Renal cortical epithelial cell (primary cell): ENCODE measurements at regions not wholly inside any gene's neighbourhood (a gene's known extent, or its start where the extent isn't known, plus 50 kb on each side); places are given as distances from the start of the nearest gene placed in this dataset.
"Not testable (repeated sequence)": the region's sequence is repeated elsewhere in the genome, so short reads cannot be mapped to it uniquely, and the experiment has no call there.

Source experiments
- DNase-seq: peaks from one replicate; pipeline ENCODE4 v3.0.0-alpha.2; 2011; ENCODE audit warnings: low read depth

GRCh38 chr22:19599626-19600243 is 75.5 kb upstream of the CLDN5 start:
- DNase-seq: no peak

- not testable (repeated sequence) for DNase-seq
These were observed 79.1 kb upstream of the CLDN5 start for GRCh38 chr22:19603346-19603745.

GRCh38 chr22:19603767-19604166 is 79.6 kb upstream of the CLDN5 start:
- DNase-seq: no peak

- DNase-seq: no peak
These were observed 80.6 kb upstream of the CLDN5 start for GRCh38 chr22:19604711-19605268.

GRCh38 chr22:19605508-19606331 is 81.5 kb upstream of the CLDN5 start:
- DNase-seq: no peak

GRCh38 chr22:19606332-19607191 is 82.4 kb upstream of the CLDN5 start:
- DNase-seq: no peak

- no peak for DNase-seq
These were observed 83.2 kb upstream of the CLDN5 start for GRCh38 chr22:19607192-19608002.

GRCh38 chr22:19608003-19608690 is 83.9 kb upstream of the CLDN5 start:
- DNase-seq: no peak

GRCh38 chr22:19609753-19610152 is 85.5 kb upstream of the CLDN5 start:
- DNase-seq: not testable (repeated sequence)

GRCh38 chr22:19610518-19611253 is 86.5 kb upstream of the CLDN5 start:
- DNase-seq: no peak

- no peak for DNase-seq
These were observed 87.4 kb upstream of the CLDN5 start for GRCh38 chr22:19611590-19611989.

- no peak for DNase-seq
These were observed 88.8 kb upstream of the CLDN5 start for GRCh38 chr22:19612866-19613572.

GRCh38 chr22:19614536-19614863 is 90.3 kb upstream of the CLDN5 start:
- no peak for DNase-seq

GRCh38 chr22:19615001-19615461 is 90.8 kb upstream of the CLDN5 start:
- no peak for DNase-seq

GRCh38 chr22:19615867-19616581 is 91.8 kb upstream of the CLDN5 start:
- DNase-seq: no peak

GRCh38 chr22:19619144-19620009 is 94.9 kb upstream of the SEPTIN5 start:
- no peak for DNase-seq

GRCh38 chr22:19620742-19621371 is 93.4 kb upstream of the SEPTIN5 start:
- no peak for DNase-seq
